ENCODE measurements at regions not wholly inside any gene's neighbourhood (a gene's known extent, or its start where the extent isn't known, plus 50 kb on each side); places are given as distances from the start of the nearest gene placed in this dataset.
A peak's percentile ranks its signal among the peaks of the same experiment; 100 is the strongest.

- Histone ChIP-seq H3K27me3 (ENCODE audit: control insufficient read depth in 1 of 2, insufficient read depth in 2 of 2, low read length in 2 of 2) (no peaks in the 10 kb centered on the region), H3K9ac (ENCODE audit: low read length) (no peak overlapping the region), H3K4me3 (ENCODE audit: low read depth in 1 of 2, low read length in 2 of 2) (no peak overlapping the region)
These were observed 123.7 kb downstream of the CBLL2 start for GRCh38 chrX:22396408-22396807.

DNA sequence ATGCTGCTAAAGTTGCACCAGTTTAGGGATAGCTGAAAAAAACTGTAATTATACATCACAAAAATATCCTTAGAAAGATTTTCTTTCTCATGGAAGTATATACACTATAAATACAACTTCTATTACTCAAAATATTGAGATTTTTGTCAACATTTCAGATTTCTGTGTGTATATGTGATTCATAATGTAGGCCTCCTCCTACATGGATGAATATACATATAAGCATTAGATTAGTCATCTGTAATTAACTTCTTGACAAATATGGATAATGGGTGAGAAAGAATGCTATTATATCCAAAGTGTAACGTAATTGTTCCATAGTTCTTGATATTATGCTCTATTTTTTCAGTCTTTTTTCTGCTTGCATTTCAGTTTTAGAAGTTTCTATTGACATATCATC lies 124.9 kb downstream of the CBLL2 start:
- H3K4me3 ChIP-seq (ENCODE audit: low read depth in 1 of 2, low read length in 2 of 2) = no peak overlapping the region
- no peaks in the 10 kb centered on the region for H3K36me3 ChIP-seq (ENCODE audit: insufficient read depth, low read length)
- no peaks in the 10 kb centered on the region for H3K9me3 ChIP-seq (ENCODE audit: low read length)
- no peak overlapping the region for H3K27ac ChIP-seq (ENCODE audit: low read depth, low read length)
- H3K9ac ChIP-seq (ENCODE audit: low read length) = no peak overlapping the region
- H3K27me3 ChIP-seq (ENCODE audit: control insufficient read depth in 1 of 2, insufficient read depth in 2 of 2, low read length in 2 of 2) = no peaks in the 10 kb centered on the region
- H3K4me1 ChIP-seq (ENCODE audit: insufficient read depth, low read length) = no peaks in the 10 kb centered on the region

More at GRCh38 chrX:22396408-22396807, 123.7 kb downstream of the CBLL2 start:
- Histone ChIP-seq H3K4me1 (ENCODE audit: insufficient read depth, low read length) (no peaks in the 10 kb centered on the region), H3K9me3 (ENCODE audit: low read length) (no peaks in the 10 kb centered on the region), H3K27ac (ENCODE audit: low read depth, low read length) (no peak overlapping the region), H3K36me3 (ENCODE audit: insufficient read depth, low read length) (no peaks in the 10 kb centered on the region)

- H3K4me1 ChIP-seq (ENCODE audit: insufficient read depth, low read length) = no peaks in the 10 kb centered on the region
These were observed 126.9 kb downstream of the CBLL2 start for GRCh38 chrX:22399437-22400192.

DNA sequence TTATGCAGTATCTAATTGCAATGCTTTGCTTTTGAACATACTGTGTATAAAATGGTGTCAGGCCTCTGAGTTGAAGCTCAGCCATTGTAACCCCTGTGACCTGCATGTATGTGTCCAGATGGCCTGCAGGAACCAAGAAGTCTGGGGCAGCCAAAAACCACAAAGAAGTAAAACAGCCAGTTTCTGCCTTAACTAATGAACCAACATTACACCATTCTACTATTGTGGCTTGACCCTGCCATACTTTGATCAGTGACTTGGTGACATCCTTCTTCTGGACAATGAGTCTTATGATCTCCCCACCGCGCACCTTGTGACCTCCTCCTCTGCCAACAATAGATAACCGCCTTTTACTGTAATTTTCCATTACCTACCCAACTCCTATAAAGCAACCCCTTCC lies 131.6 kb downstream of the CBLL2 start:
- H3K4me1 ChIP-seq (ENCODE audit: insufficient read depth, low read length) = no peaks in the 10 kb centered on the region
- H3K9ac ChIP-seq (ENCODE audit: low read length) = no peak overlapping the region
- no peak overlapping the region for H3K4me3 ChIP-seq (ENCODE audit: low read depth in 1 of 2, low read length in 2 of 2)
- H3K27me3 ChIP-seq (ENCODE audit: control insufficient read depth in 1 of 2, insufficient read depth in 2 of 2, low read length in 2 of 2) = no peaks in the 10 kb centered on the region
- no peaks in the 10 kb centered on the region for H3K36me3 ChIP-seq (ENCODE audit: insufficient read depth, low read length)
- H3K9me3 ChIP-seq (ENCODE audit: low read length) = no peaks in the 10 kb centered on the region
- H3K27ac ChIP-seq (ENCODE audit: low read depth, low read length) = no peak overlapping the region

More at GRCh38 chrX:22399437-22400192, 126.9 kb downstream of the CBLL2 start:
- no peaks in the 10 kb centered on the region for H3K27me3 ChIP-seq (ENCODE audit: control insufficient read depth in 1 of 2, insufficient read depth in 2 of 2, low read length in 2 of 2)
- H3K27ac ChIP-seq (ENCODE audit: low read depth, low read length) = no peak overlapping the region
- H3K9ac ChIP-seq (ENCODE audit: low read length) = no peak overlapping the region
- H3K36me3 ChIP-seq (ENCODE audit: insufficient read depth, low read length) = no peaks in the 10 kb centered on the region
- no peak overlapping the region for H3K4me3 ChIP-seq (ENCODE audit: low read depth in 1 of 2, low read length in 2 of 2)
- H3K9me3 ChIP-seq (ENCODE audit: low read length) = no peaks in the 10 kb centered on the region

DNA sequence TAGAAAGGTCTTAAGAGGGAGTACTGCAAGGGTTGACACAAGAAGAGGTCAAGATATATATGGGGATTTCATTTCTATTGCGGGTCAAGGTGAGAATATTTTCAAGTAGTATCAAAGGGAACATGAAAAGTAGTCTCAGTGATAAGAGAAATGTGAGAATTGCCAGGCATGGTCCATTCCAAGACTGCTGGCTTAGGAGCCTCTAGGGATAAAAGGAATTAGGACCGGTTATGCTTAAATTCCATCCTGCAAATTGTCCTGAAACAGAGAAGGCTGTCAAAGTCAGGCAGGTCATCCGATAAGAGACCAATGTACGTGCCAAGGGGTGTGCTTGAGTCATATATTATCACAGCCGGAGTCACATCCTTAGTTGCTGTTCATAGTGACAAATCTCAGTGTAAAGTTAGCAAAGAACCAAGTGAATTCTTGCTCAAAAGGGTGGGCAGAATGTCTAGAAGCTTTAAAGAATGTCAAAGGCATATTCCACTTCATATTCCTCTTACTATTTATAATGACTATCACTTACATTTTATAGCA lies 133.6 kb downstream of the CBLL2 start:
- Histone ChIP-seq H3K36me3 (ENCODE audit: insufficient read depth, low read length) (no peaks in the 10 kb centered on the region), H3K4me1 (ENCODE audit: insufficient read depth, low read length) (no peaks in the 10 kb centered on the region), H3K9me3 (ENCODE audit: low read length) (no peaks in the 10 kb centered on the region), H3K27ac (ENCODE audit: low read depth, low read length) (no peak overlapping the region), H3K4me3 (ENCODE audit: low read depth in 1 of 2, low read length in 2 of 2) (no peak overlapping the region), H3K27me3 (ENCODE audit: control insufficient read depth in 1 of 2, insufficient read depth in 2 of 2, low read length in 2 of 2) (no peaks in the 10 kb centered on the region), H3K9ac (ENCODE audit: low read length) (no peak overlapping the region)

DNA sequence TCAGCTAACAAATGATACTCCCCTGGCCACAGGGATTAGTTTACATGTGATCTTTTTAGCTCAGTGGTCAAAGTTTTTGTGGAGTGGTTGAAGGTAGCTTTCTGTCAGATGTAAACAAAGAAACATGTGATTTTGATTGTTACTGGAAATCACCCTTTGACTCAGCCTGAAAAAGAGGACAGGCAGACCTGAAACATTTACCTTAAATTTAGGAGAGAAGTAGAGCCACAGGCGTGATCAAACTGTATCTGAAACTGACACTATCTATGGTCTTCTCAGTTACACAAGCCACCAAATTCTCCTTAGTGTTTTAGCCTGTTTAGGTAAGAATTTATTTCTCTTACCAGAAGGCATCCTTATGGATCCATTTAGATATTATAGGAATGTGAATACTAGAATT lies 136.7 kb downstream of the CBLL2 start:
- H3K9ac ChIP-seq (ENCODE audit: low read length) = no peak overlapping the region
- no peaks in the 10 kb centered on the region for H3K27me3 ChIP-seq (ENCODE audit: control insufficient read depth in 1 of 2, insufficient read depth in 2 of 2, low read length in 2 of 2)
- no peak overlapping the region for H3K4me3 ChIP-seq (ENCODE audit: low read depth in 1 of 2, low read length in 2 of 2)
- no peaks in the 10 kb centered on the region for H3K9me3 ChIP-seq (ENCODE audit: low read length)
- H3K4me1 ChIP-seq (ENCODE audit: insufficient read depth, low read length) = no peaks in the 10 kb centered on the region
- no peaks in the 10 kb centered on the region for H3K36me3 ChIP-seq (ENCODE audit: insufficient read depth, low read length)
- no peak overlapping the region for H3K27ac ChIP-seq (ENCODE audit: low read depth, low read length)

DNA sequence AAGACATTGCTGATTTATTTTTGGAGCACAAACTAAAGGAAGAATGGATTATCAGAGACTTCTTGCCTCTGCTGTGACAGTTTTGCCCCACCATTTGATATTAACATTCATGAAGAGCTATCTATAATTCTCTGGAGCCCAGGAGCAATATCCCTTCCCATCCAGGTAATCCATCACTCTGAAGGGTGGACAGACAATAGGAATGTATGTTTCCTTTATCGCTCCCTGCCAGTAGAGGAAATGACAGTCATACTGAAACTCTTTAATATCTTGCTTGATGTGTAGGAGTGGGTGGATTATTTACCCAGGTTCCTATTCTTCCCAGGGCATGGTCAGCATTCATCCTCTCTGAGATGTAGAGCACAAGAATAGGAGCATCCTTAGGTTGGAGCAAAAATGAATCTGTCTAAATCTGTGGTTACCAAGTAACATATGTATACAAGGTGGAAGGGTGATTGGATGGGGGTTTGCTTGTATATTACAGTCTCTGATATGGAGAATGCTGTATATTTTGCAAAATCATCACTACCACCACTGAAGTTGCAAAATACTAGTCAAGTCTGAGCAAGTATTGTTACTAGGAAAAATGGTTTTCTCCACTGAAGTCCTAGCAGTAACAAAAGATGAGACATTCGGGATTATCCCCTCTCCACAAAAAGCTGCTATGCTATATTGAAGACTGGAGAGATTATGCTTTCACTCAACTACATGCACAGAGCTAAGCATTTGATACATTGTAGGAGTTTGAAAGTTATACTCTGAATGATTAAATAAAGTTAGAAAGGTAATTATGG lies 151.6 kb downstream of the CBLL2 start:
- peaks cover 5% of the 10 kb centered on the region for H3K4me1 ChIP-seq (ENCODE audit: insufficient read depth, low read length)
- no peaks in the 10 kb centered on the region for H3K27me3 ChIP-seq (ENCODE audit: control insufficient read depth in 1 of 2, insufficient read depth in 2 of 2, low read length in 2 of 2)
- H3K4me3 ChIP-seq (ENCODE audit: low read depth in 1 of 2, low read length in 2 of 2) = no peak overlapping the region
- no peak overlapping the region for H3K27ac ChIP-seq (ENCODE audit: low read depth, low read length)
- peaks cover 4% of the 10 kb centered on the region for H3K9me3 ChIP-seq (ENCODE audit: low read length)
- no peaks in the 10 kb centered on the region for H3K36me3 ChIP-seq (ENCODE audit: insufficient read depth, low read length)
- H3K9ac ChIP-seq (ENCODE audit: low read length) = no peak overlapping the region

DNA sequence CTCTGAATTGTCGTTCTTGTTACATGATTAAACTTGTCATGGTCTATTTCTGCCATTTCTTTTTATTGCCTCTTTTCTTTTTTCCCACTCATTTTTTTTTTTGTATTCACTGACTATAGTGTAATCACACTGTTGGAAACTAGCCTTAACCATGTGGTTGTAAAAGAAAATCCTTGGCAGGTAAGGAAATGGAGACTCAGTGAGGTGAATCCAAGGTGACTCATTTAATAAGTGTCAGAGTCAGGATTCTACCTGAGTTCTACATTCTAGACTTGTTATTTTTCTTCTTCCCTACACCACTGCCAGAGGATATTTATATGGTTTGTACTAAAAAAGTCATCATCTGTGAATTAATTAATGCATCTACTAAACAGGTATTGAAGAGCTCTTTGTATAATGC lies 152.2 kb downstream of the CBLL2 start:
- Histone ChIP-seq H3K36me3 (ENCODE audit: insufficient read depth, low read length) (no peaks in the 10 kb centered on the region), H3K9ac (ENCODE audit: low read length) (no peak overlapping the region), H3K9me3 (ENCODE audit: low read length) (peaks cover 4% of the 10 kb centered on the region), H3K4me1 (ENCODE audit: insufficient read depth, low read length) (peaks cover 9% of the 10 kb centered on the region), H3K27ac (ENCODE audit: low read depth, low read length) (no peak overlapping the region), H3K27me3 (ENCODE audit: control insufficient read depth in 1 of 2, insufficient read depth in 2 of 2, low read length in 2 of 2) (no peaks in the 10 kb centered on the region), H3K4me3 (ENCODE audit: low read depth in 1 of 2, low read length in 2 of 2) (no peak overlapping the region)

- no peak overlapping the region for H3K9ac ChIP-seq (ENCODE audit: low read length)
- H3K9me3 ChIP-seq (ENCODE audit: low read length) = peaks cover 7% of the 10 kb centered on the region
- no peaks in the 10 kb centered on the region for H3K27me3 ChIP-seq (ENCODE audit: control insufficient read depth in 1 of 2, insufficient read depth in 2 of 2, low read length in 2 of 2)
- peak overlapping the region; percentile 40 for H3K27ac ChIP-seq (ENCODE audit: low read depth, low read length)
- peaks cover 23% of the 10 kb centered on the region for H3K4me1 ChIP-seq (ENCODE audit: insufficient read depth, low read length)
- no peak overlapping the region for H3K4me3 ChIP-seq (ENCODE audit: low read depth in 1 of 2, low read length in 2 of 2)
- no peaks in the 10 kb centered on the region for H3K36me3 ChIP-seq (ENCODE audit: insufficient read depth, low read length)
These were observed 157.0 kb downstream of the CBLL2 start for GRCh38 chrX:22429704-22430103.

DNA sequence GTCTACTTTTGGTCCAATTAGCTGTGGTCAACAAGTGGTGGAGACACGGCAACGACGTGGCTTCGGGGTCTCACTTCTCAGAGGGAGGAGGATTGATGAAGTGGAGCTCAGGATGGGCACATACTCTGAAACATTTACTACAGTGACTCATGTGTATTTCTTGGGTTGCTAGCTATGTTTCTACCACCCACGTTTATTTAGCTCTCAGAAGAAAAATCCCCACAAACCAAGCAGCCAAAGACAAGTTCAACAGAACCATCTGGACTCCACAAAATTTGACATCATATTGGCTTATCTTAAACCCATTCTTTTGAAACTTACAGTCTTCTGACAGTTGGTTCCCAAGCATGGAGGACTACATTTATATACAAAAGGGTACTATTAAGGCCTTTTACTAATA lies 158.0 kb downstream of the CBLL2 start:
- Histone ChIP-seq H3K9ac (ENCODE audit: low read length) (no peak overlapping the region), H3K4me1 (ENCODE audit: insufficient read depth, low read length) (peaks cover 23% of the 10 kb centered on the region), H3K27me3 (ENCODE audit: control insufficient read depth in 1 of 2, insufficient read depth in 2 of 2, low read length in 2 of 2) (no peaks in the 10 kb centered on the region), H3K27ac (ENCODE audit: low read depth, low read length) (no peak overlapping the region), H3K36me3 (ENCODE audit: insufficient read depth, low read length) (no peaks in the 10 kb centered on the region), H3K9me3 (ENCODE audit: low read length) (peaks cover 7% of the 10 kb centered on the region), H3K4me3 (ENCODE audit: low read depth in 1 of 2, low read length in 2 of 2) (no peak overlapping the region)

GRCh38 chrX:22433292-22434070 lies 160.8 kb downstream of the CBLL2 start:
- H3K4me3 ChIP-seq (ENCODE audit: low read depth in 1 of 2, low read length in 2 of 2) = no peak overlapping the region
- peaks cover 23% of the 10 kb centered on the region for H3K4me1 ChIP-seq (ENCODE audit: insufficient read depth, low read length)
- no peak overlapping the region for H3K9ac ChIP-seq (ENCODE audit: low read length)
- H3K36me3 ChIP-seq (ENCODE audit: insufficient read depth, low read length) = no peaks in the 10 kb centered on the region
- H3K27ac ChIP-seq (ENCODE audit: low read depth, low read length) = no peak overlapping the region
- H3K9me3 ChIP-seq (ENCODE audit: low read length) = peaks cover 3% of the 10 kb centered on the region
- no peaks in the 10 kb centered on the region for H3K27me3 ChIP-seq (ENCODE audit: control insufficient read depth in 1 of 2, insufficient read depth in 2 of 2, low read length in 2 of 2)

Data from muscle layer of colon (tissue), 2 donors.